CD4-positive, alpha-beta T cell treated with Interleukin-21 for 1 hour (primary cell): ENCODE measurements at regions not wholly inside any gene's neighbourhood (a gene's known extent, or its start where the extent isn't known, plus 50 kb on each side); places are given as distances from the start of the nearest gene placed in this dataset.

Experiments
- DNase-seq: peaks from one replicate; pipeline ENCODE4 v3.0.0-alpha.2; 2020

DNA sequence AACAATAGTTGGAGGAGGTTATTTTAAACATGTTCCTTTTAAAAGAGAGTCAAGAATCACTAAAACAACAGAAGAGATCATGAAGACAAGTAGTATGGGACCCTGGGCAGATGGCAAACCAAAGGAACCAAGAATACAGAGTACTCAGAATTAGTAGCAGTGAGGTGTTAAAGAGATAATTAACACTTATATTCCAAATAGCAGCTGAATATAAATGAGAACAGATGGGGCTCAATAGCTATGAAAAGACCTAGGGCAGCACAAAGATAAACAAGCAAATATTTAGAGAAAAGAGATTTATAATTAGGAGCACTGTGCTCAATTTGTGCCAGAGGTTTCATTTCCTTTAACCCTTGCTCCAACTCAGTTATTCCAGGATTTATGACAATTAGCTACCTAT, 159.1 kb downstream of the FAM114A2 start:
- DNase-seq: no peak

GRCh38 chr5:153866176-153866575, 172.5 kb downstream of the FAM114A2 start:
- DNase-seq: no peak

DNA sequence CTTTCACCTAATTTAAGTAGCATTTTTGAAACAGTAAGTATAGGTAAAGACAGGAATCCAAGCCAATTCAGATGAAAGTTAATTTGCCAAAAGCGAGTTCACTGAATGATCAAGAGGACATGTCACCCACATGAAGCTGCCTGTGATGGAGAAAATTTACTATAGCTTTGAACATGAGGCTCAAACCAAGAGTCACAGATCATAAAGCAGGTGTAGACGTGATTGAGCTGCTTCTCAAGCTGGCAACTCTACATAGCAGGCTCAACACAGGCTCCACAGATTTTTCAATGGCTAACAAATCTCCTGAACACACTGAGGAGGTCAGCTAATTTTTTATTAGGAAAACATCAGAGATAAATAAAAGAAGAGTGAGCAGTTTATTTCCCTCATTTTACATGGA, 173.7 kb downstream of the FAM114A2 start:
- no peak for DNase-seq

- no peak for DNase-seq
Measured at GRCh38 chr5:153863951-153864350, 174.8 kb downstream of the FAM114A2 start.
